NT2/D1 (cell line): ENCODE measurements at regions not wholly inside any gene's neighbourhood (a gene's known extent, or its start where the extent isn't known, plus 50 kb on each side); places are given as distances from the start of the nearest gene placed in this dataset.

ENCODE experiments used
- DNase-seq: peaks from one replicate; pipeline ENCODE4 v3.0.0-alpha.2; 2011; ENCODE audit warnings: low read depth, low spot score
- H3K27me3 ChIP-seq: 2 replicates; pipeline ENCODE4 v1.6.0; 2011; ENCODE audit warnings: mild to moderate bottlenecking; ENCODE audit not compliant: insufficient read length, insufficient read depth
- H3K36me3 ChIP-seq: 2 replicates; pipeline ENCODE4 v1.6.1; 2011; ENCODE audit warnings: mild to moderate bottlenecking, low read length, mixed read lengths; ENCODE audit not compliant: insufficient read depth, insufficient read length
- H3K4me1 ChIP-seq: 2 replicates; pipeline ENCODE4 v1.5.1; 2011; ENCODE audit not compliant: insufficient read depth, insufficient read length
- H3K4me3 ChIP-seq: 2 replicates; pipeline ENCODE4 v1.5.1; 2011; ENCODE audit warnings: low read depth; ENCODE audit not compliant: insufficient read length
- H3K9ac ChIP-seq: 2 replicates; pipeline ENCODE4 v1.6.0; 2011; ENCODE audit warnings: low read depth; ENCODE audit not compliant: insufficient read length
- H3K9me3 ChIP-seq: 2 replicates; pipeline ENCODE4 v1.5.1; 2011; ENCODE audit warnings: mild to moderate bottlenecking, low read length; ENCODE audit not compliant: insufficient read depth
- SUZ12 ChIP-seq: IDR thresholded peaks from 2 replicates; pipeline ENCODE4 v1.6.1; 2011; ENCODE audit not compliant: insufficient read length, insufficient read depth; ENCODE audit errors: extremely low read depth
- YY1 ChIP-seq: IDR thresholded peaks from 2 replicates; pipeline ENCODE4 v1.6.1; 2011; ENCODE audit not compliant: insufficient read length, insufficient read depth
- ZNF274 ChIP-seq: IDR thresholded peaks from 2 replicates; pipeline ENCODE4 v1.6.1; 2011; ENCODE audit warnings: mild to moderate bottlenecking, low read depth, low read length

DNA sequence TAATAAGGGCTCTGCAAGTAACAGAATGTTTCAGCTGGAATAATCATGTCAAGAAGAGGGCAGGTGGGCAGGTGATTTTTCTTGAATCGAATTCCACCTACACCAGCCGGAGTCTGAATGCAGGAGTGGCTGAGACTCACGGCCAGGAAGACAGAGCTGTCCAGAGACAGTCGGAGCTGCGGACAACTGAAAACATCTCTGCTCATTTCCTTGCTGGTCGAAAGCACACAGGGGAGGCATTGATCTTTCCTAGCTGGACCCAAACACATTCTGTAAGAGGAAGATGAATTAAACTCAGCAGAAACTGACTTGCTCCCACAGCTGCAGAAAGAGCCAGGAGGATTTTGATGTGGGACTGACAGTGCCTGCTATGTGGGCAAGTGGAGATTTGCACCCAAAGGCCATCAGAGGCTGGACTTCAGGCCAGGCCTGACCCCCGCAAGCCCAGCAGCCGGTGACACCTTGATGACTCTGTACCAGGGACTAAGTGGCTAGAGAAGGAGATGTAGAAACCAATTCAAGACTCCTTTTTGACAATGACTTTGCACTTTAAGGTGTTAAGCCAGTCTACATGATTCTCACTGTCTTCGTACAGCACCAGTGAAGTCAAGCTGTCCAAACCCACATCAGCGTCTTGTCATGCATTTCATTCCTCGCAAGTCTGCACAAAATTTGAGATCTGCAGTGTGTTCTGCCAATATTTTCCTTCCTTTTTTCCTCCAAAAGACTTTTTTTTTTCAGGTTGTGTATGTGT is 169.4 kb downstream of the TEX36 start:
- H3K36me3 ChIP-seq: no peaks in the 10 kb centered on the region
- TF ChIP-seq ZNF274: no peak
- no peak for TF ChIP-seq SUZ12
- no peak for TF ChIP-seq YY1
- H3K27me3 ChIP-seq: no peaks in the 10 kb centered on the region
- no peak overlapping the region for H3K4me3 ChIP-seq
- H3K4me1 ChIP-seq: no peaks in the 10 kb centered on the region
- H3K9me3 ChIP-seq: peaks cover 23% of the 10 kb centered on the region
- DNase-seq: no peak
- no peak overlapping the region for H3K9ac ChIP-seq

- no peak for DNase-seq
- H3K4me3 ChIP-seq: no peak overlapping the region
- peaks cover 23% of the 10 kb centered on the region for H3K9me3 ChIP-seq
- no peaks in the 10 kb centered on the region for H3K36me3 ChIP-seq
- no peaks in the 10 kb centered on the region for H3K27me3 ChIP-seq
- H3K4me1 ChIP-seq: no peaks in the 10 kb centered on the region
- TF ChIP-seq YY1 (no peak), ZNF274 (no peak)
- H3K9ac ChIP-seq: no peak overlapping the region
Observed at GRCh38 chr10:125510998-125511397, 172.0 kb downstream of the TEX36 start.

GRCh38 chr10:125505648-125506047 is 177.3 kb downstream of the TEX36 start:
- Histone ChIP-seq H3K36me3 (no peaks in the 10 kb centered on the region), H3K4me1 (no peaks in the 10 kb centered on the region), H3K27me3 (no peaks in the 10 kb centered on the region), H3K9me3 (peaks cover 17% of the 10 kb centered on the region), H3K4me3 (no peak overlapping the region), H3K9ac (no peak overlapping the region)
- TF ChIP-seq ZNF274: no peak
- no peak for TF ChIP-seq YY1
- no peak for DNase-seq

GRCh38 chr10:125502276-125502675 is 180.7 kb downstream of the TEX36 start:
- Histone ChIP-seq H3K36me3 (no peaks in the 10 kb centered on the region), H3K4me1 (no peaks in the 10 kb centered on the region), H3K9me3 (no peaks in the 10 kb centered on the region), H3K9ac (no peak overlapping the region), H3K4me3 (no peak overlapping the region), H3K27me3 (no peaks in the 10 kb centered on the region)
- no peak for DNase-seq
- TF ChIP-seq YY1 (no peak), ZNF274 (no peak), SUZ12 (no peak)

- H3K4me1 ChIP-seq: no peaks in the 10 kb centered on the region
- H3K36me3 ChIP-seq: no peaks in the 10 kb centered on the region
- H3K9me3 ChIP-seq: no peaks in the 10 kb centered on the region
- DNase-seq: no peak
- H3K4me3 ChIP-seq: no peak overlapping the region
- no peak overlapping the region for H3K9ac ChIP-seq
- TF ChIP-seq SUZ12: no peak
- H3K27me3 ChIP-seq: no peaks in the 10 kb centered on the region
Observed at GRCh38 chr10:125495386-125495785, 187.6 kb downstream of the TEX36 start.

DNA sequence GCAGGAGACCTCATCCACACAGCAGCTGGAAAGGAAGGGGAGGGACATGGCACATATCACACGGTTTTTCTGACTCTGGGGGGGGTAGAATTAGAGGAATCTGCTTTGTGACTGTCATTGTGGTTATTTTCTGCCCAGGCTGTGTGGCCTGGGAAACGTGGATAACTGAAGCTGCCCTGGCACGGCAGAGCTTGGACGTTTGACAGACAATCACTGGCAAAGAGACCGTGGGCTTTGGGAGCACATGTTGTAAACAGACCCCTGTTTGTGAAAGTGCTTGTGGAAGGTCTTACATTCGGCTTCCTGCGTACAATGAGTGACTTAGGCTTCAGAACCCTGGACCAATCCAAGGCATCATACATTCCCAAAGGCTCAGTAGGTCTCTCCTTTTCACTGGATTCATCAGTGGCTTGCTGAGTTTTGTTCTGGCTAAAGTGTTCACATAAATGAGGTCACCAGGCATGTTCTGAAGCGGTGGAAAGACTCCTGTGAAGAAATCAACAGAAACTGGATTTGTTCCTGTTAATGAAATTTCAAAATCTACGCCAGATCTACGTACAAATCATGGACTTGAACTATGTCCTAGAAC is 188.2 kb downstream of the TEX36 start:
- no peak for DNase-seq
- H3K4me1 ChIP-seq: no peaks in the 10 kb centered on the region
- no peak overlapping the region for H3K4me3 ChIP-seq
- TF ChIP-seq SUZ12 (no peak), YY1 (no peak), ZNF274 (no peak)
- no peaks in the 10 kb centered on the region for H3K9me3 ChIP-seq
- no peaks in the 10 kb centered on the region for H3K27me3 ChIP-seq
- H3K36me3 ChIP-seq: no peaks in the 10 kb centered on the region
- no peak overlapping the region for H3K9ac ChIP-seq

GRCh38 chr10:125491381-125491780 is 191.6 kb downstream of the TEX36 start:
- H3K9ac ChIP-seq: no peak overlapping the region
- no peaks in the 10 kb centered on the region for H3K9me3 ChIP-seq
- no peaks in the 10 kb centered on the region for H3K27me3 ChIP-seq
- TF ChIP-seq SUZ12 (no peak), ZNF274 (no peak), YY1 (no peak)
- no peaks in the 10 kb centered on the region for H3K4me1 ChIP-seq
- no peak for DNase-seq
- no peak overlapping the region for H3K4me3 ChIP-seq
- H3K36me3 ChIP-seq: no peaks in the 10 kb centered on the region

DNA sequence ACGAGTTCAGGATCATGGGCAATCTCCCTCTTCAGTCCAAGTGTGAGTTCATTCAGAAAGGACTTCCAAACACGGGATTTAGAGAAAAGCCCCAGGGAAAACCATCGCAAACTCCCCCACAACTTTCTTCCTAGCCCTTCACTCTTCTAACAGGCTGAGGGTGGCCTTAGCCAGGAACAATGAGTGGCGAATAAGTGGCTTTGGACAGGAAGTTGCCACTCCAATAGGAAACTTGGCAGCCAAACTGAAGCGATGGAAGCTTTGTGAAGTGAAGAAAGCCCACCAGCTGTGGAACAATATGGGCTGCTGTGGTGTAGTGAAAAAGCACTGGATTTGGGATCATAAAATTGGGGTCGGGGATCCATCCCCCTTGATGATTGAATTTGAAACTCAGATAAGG is 193.2 kb downstream of the TEX36 start:
- Histone ChIP-seq H3K27me3 (no peaks in the 10 kb centered on the region), H3K4me1 (no peaks in the 10 kb centered on the region), H3K4me3 (no peak overlapping the region), H3K9ac (no peak overlapping the region), H3K36me3 (no peaks in the 10 kb centered on the region), H3K9me3 (no peaks in the 10 kb centered on the region)
- DNase-seq: no peak
- TF ChIP-seq ZNF274 (no peak), SUZ12 (no peak), YY1 (no peak)
